K562 (cell line): ENCODE measurements at regions not wholly inside any gene's neighbourhood (a gene's known extent, or its start where the extent isn't known, plus 50 kb on each side); places are given as distances from the start of the nearest gene placed in this dataset.

Experiments used
- ATAC-seq: fragments of 200-7000 bp; cut with Tn5 transposase; 3 replicates; pipeline ENCODE4 v1.9.1; 2020; ENCODE audit warnings: moderate library complexity
- BruUV-seq: library from RNA; stranded (reverse); fragments of 400-500 nt; replicated peaks from 2 replicates; lab custom pipeline; 2021; lab: Mats Ljungman, UMichigan
- CTCF ChIA-PET: fragments of 300-600 bp; formaldehyde crosslinking; extraction: SDS; loops from one replicate; lab custom pipeline; 2021; ENCODE audit warnings: low intra/inter-chr PET ratio; lab: Yijun Ruan, JAX
- POLR2A ChIA-PET: fragments of 300-600, 350-650 bp; sonication (Branson Sonifier 250); formaldehyde crosslinking; extraction: SDS; loops from one replicate; lab custom pipeline; 2021; ENCODE audit warnings: antibody characterized with exemption, inconsistent platforms; lab: Yijun Ruan, JAX
- DNase-seq, 4 experiments: peaks; one replicate each; pipeline versions ENCODE4 v3.0.0 to v3.0.0-alpha.2; 2011 to 2018; ENCODE audit warnings: low spot score in 3 of 4, mixed read lengths in 3 of 4; ENCODE audit errors: extremely low read depth in 1 of 4
- FAIRE-seq: peaks from 2 replicates; lab custom pipeline; 2011; peaks lifted over from hg19 to GRCh38; lab: Jason Lieb, UNC
- H2AFZ ChIP-seq: 2 replicates; pipeline ENCODE4 v1.6.0; 2011; ENCODE audit warnings: low read depth, low read length, control low read depth, inconsistent platforms
- H3K27ac ChIP-seq: fragments of 200-600 bp; 3 replicates; pipeline ENCODE4 v1.8.0; 2011; ENCODE audit warnings: low read depth, mild to moderate bottlenecking, control low read depth, inconsistent platforms, low read length, moderate library complexity, mixed read lengths; ENCODE audit errors: extremely low read depth
- H3K27me3 ChIP-seq, 2 experiments: fragments of 300-600 bp in 1 of 2; 2 replicates in 1 of 2; 3 replicates in 1 of 2; pipeline versions ENCODE4 v1.6.0 to v1.8.0; 2011; ENCODE audit warnings: inconsistent platforms in 2 of 2, low read length in 2 of 2, mild to moderate bottlenecking in 1 of 2, mixed read lengths in 1 of 2, moderate library complexity in 1 of 2; ENCODE audit not compliant: control insufficient read depth in 2 of 2, insufficient read depth in 2 of 2
- H3K36me3 ChIP-seq: fragments of 300-600 bp; 3 replicates; pipeline ENCODE4 v1.8.0; 2011; ENCODE audit warnings: mild to moderate bottlenecking, low read length, inconsistent platforms; ENCODE audit not compliant: control insufficient read depth, insufficient read depth
- H3K4me1 ChIP-seq, 2 experiments: fragments of 200-600 bp in 1 of 2; replicated peaks in 1 of 2; 2 replicates in 1 of 2; 3 replicates in 1 of 2; pipeline versions ENCODE4 v1.5.1 to v1.8.0; 2011; ENCODE audit warnings: inconsistent platforms in 2 of 2, low read length in 2 of 2, mild to moderate bottlenecking in 1 of 2, mixed read lengths in 1 of 2, moderate library complexity in 1 of 2; ENCODE audit not compliant: control insufficient read depth in 2 of 2, insufficient read depth in 2 of 2
- H3K4me2 ChIP-seq: 2 replicates; pipeline ENCODE4 v1.6.1; 2011; ENCODE audit warnings: low read length, control low read depth, inconsistent platforms, mixed read lengths; ENCODE audit not compliant: insufficient read depth
- H3K4me3 ChIP-seq: fragments of 200-600 bp; sonication (generic), shearing (Covaris generic); 2 replicates; pipeline ENCODE4 v1.5.1; 2016; ENCODE audit warnings: control low read depth, inconsistent platforms
- H3K79me2 ChIP-seq: fragments of 200-600 bp; 3 replicates; pipeline ENCODE4 v1.8.0; 2011; ENCODE audit warnings: low read length, inconsistent platforms; ENCODE audit not compliant: control insufficient read depth, insufficient read depth
- H3K9ac ChIP-seq, 2 experiments: 2 replicates each; pipeline versions ENCODE4 v1.6.0 to v1.6.1; 2011; ENCODE audit warnings: low read depth in 2 of 2, low read length in 2 of 2, control low read depth in 1 of 2, inconsistent platforms in 1 of 2, mild to moderate bottlenecking in 1 of 2, mixed read lengths in 1 of 2; ENCODE audit not compliant: insufficient read depth in 1 of 2
- H3K9me1 ChIP-seq: one replicate; pipeline ENCODE4 v1.6.0; 2011; ENCODE audit warnings: inconsistent platforms, mild to moderate bottlenecking, low read length, moderate library complexity; ENCODE audit not compliant: control insufficient read depth, insufficient read depth
- H3K9me3 ChIP-seq: replicated peaks from 2 replicates; pipeline ENCODE4 v1.5.1; 2011; ENCODE audit warnings: low read depth, low read length, inconsistent platforms; ENCODE audit not compliant: control insufficient read depth, insufficient read depth
- H4K20me1 ChIP-seq: replicated peaks from 2 replicates; pipeline ENCODE4 v1.6.1; 2011; ENCODE audit warnings: low read length, inconsistent platforms, mixed read lengths; ENCODE audit not compliant: control insufficient read depth, insufficient read depth
- ELF2 ChIP-seq: fragments of 250-450 bp; sonication (Bioruptor Pico); IDR thresholded peaks from 2 replicates; pipeline ENCODE4 v1.5.0; 2021; ENCODE audit warnings: mild to moderate bottlenecking
- HEY1 ChIP-seq: fragments of 250-450 bp; sonication (Bioruptor Pico); IDR thresholded peaks from 2 replicates; pipeline ENCODE4 v1.5.0; 2020; ENCODE audit warnings: mild to moderate bottlenecking, moderate library complexity, borderline replicate concordance
- HOXB6 ChIP-seq: fragments of 250-450 bp; sonication (Bioruptor Pico); IDR thresholded peaks from 2 replicates; pipeline ENCODE4 v1.5.1; 2022; ENCODE audit warnings: mild to moderate bottlenecking, borderline replicate concordance
- RFX1 ChIP-seq: fragments of 450-650 bp; IDR thresholded peaks from 2 replicates; pipeline ENCODE4 v1.6.1; 2016; ENCODE audit warnings: mild to moderate bottlenecking, moderate library complexity
- ZC3H4 ChIP-seq: sonication (generic); formaldehyde crosslinking; IDR thresholded peaks from 2 replicates; pipeline ENCODE4 v1.9.0; 2021; ENCODE audit warnings: missing genetic modification reagents, borderline replicate concordance
- ZNF717 ChIP-seq: fragments of 250-450 bp; sonication (Bioruptor Pico); IDR thresholded peaks from 2 replicates; pipeline ENCODE4 v1.5.0; 2021
- WGBS: fragments of 100-300 bp; shearing (Covaris generic); methylation state at CpG from one replicate; pipeline ENCODE4 v1.1.6; 2016; ENCODE audit warnings: low coverage, mixed read lengths; ENCODE audit not compliant: insufficient coverage; ENCODE audit errors: missing lambda C conversion rate; 5-methylcytosine and 5-hydroxymethylcytosine counted together
- in situ Hi-C: fragments of 300-500 bp; cut with MboI; formaldehyde crosslinking; loops from 4 replicates; pipeline ENCODE4 v1.15.0; 2018; ENCODE audit warnings: inconsistent platforms, mixed read lengths
- intact Hi-C: fragments of 100-400 bp; cut with micrococcal nuclease; formaldehyde crosslinking; loops from 2 replicates; pipeline ENCODE4 v1.14.2; 2022
- TF ChIP-seq, protein P1 (sequence below): fragments of 250-450 bp; sonication (Bioruptor Pico); IDR thresholded peaks from 2 replicates; pipeline ENCODE4 v1.8.0; 2022; ENCODE audit warnings: moderate library complexity, mild to moderate bottlenecking, inconsistent platforms
- TF ChIP-seq, protein P2 (sequence below): fragments of 450-650 bp; formaldehyde crosslinking; IDR thresholded peaks from 2 replicates; pipeline ENCODE4 v1.4.0; 2022; ENCODE audit warnings: missing genetic modification characterization

- TF ChIP-seq, protein P1, sequence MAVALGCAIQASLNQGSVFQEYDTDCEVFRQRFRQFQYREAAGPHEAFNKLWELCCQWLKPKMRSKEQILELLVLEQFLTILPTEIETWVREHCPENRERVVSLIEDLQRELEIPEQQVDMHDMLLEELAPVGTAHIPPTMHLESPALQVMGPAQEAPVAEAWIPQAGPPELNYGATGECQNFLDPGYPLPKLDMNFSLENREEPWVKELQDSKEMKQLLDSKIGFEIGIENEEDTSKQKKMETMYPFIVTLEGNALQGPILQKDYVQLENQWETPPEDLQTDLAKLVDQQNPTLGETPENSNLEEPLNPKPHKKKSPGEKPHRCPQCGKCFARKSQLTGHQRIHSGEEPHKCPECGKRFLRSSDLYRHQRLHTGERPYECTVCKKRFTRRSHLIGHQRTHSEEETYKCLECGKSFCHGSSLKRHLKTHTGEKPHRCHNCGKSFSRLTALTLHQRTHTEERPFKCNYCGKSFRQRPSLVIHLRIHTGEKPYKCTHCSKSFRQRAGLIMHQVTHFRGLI = no peak
- TF ChIP-seq, protein P2, sequence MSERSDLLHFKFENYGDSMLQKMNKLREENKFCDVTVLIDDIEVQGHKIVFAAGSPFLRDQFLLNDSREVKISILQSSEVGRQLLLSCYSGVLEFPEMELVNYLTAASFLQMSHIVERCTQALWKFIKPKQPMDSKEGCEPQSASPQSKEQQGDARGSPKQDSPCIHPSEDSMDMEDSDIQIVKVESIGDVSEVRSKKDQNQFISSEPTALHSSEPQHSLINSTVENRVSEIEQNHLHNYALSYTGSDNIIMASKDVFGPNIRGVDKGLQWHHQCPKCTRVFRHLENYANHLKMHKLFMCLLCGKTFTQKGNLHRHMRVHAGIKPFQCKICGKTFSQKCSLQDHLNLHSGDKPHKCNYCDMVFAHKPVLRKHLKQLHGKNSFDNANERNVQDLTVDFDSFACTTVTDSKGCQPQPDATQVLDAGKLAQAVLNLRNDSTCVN (CRISPR knock-in tag) = no peak
- TF ChIP-seq ELF2 (no peak), RFX1 (no peak)
Observed at GRCh38 chr2:191559569-191559968, 118.4 kb upstream of the NABP1 start (continued).

GRCh38 chr2:191560411-191560980 lies 117.4 kb upstream of the NABP1 start:
- WGBS = 72% methylated on average over 13 of the region's 13 CpGs
- Histone ChIP-seq H3K4me2 (no peak overlapping the region), H3K9me1 (no peaks in the 10 kb centered on the region), H3K27me3 (no peaks in the 10 kb centered on the region), H3K4me1 (peaks cover 7 to 29% of the 10 kb centered on the region in 2 experiments; a peak in 4 of 5 replicates), H3K9ac (no peak overlapping the region), H4K20me1 (no peaks in the 10 kb centered on the region), H3K79me2 (no peaks in the 10 kb centered on the region), H3K36me3 (no peaks in the 10 kb centered on the region), H3K4me3 (no peak overlapping the region), H2AFZ (peak overlapping the region; percentile 27; the same call in 1 of the 2 replicates), H3K9me3 (no peaks in the 10 kb centered on the region), H3K27ac (no peak overlapping the region)
- BruUV-seq = no TSS peak
- ChIA-PET POLR2A (interaction anchor here (0.7 to 1.3 kb wide), 3 partner anchors 125 to 178 kb away, joined by 3 to 5 read pairs (median 4); no protein-coding TSS in a partner anchor), CTCF (no interaction called here)
- in situ Hi-C loops = loop anchor here (10.0 kb wide), 1 partner anchor 274 kb away; no protein-coding TSS in a partner anchor
- no peak for TF ChIP-seq ZC3H4 (CRISPR knock-in tag)
- TF ChIP-seq HEY1 (CRISPR knock-in tag) = no peak
- TF ChIP-seq HOXB6 (CRISPR knock-in tag) = no peak
- no peak for TF ChIP-seq ZNF717 (CRISPR knock-in tag)
- ATAC-seq (no peak), FAIRE-seq (no peak), DNase-seq (no peak)
- intact Hi-C loops = no loop called here
